Adrenal gland (tissue), 9 donors: ENCODE measurements at regions not wholly inside any gene's neighbourhood (a gene's known extent, or its start where the extent isn't known, plus 50 kb on each side); places are given as distances from the start of the nearest gene placed in this dataset.

Experiments used
- DNase-seq, 7 donors: peaks; one replicate each; pipeline ENCODE4 v3.0.0-alpha.2; 2019 to 2020
- H3K27ac ChIP-seq, 5 donors: fragments of 200-600 bp; sonication (generic) in 4 of 5; 1 replicate in 3 of 5; 2 replicates in 2 of 5; pipeline versions ENCODE4 v1.5.1 to v1.8.0; 2016 to 2020; ENCODE audit warnings: mild to moderate bottlenecking in 1 of 5
- H3K27me3 ChIP-seq: fragments of 200-600 bp; 2 replicates; pipeline ENCODE4 v1.8.0; 2021
- H3K36me3 ChIP-seq, 2 donors: fragments of 200-600 bp; replicated peaks in 1 of 2; 1 replicate in 1 of 2; 2 replicates in 1 of 2; pipeline versions ENCODE4 v1.5.1 to v1.8.0; 2018 to 2022
- H3K4me1 ChIP-seq, 2 donors: fragments of 200-600 bp; replicated peaks in 1 of 2; 1 replicate in 1 of 2; 2 replicates in 1 of 2; pipeline versions ENCODE4 v1.5.1 to v1.8.0; 2018 to 2021
- H3K4me3 ChIP-seq, 4 donors: fragments of 200-600 bp; sonication (generic) in 3 of 4; one replicate each; pipeline ENCODE4 v1.5.1; 2016 to 2018
- H3K9me3 ChIP-seq, 3 donors: fragments of 200-600 bp; sonication (generic) in 1 of 3; replicated peaks in 1 of 3; 1 replicate in 2 of 3; 2 replicates in 1 of 3; pipeline versions ENCODE4 v1.5.1 to v1.8.0; 2016 to 2021
- POLR2A ChIP-seq, 2 donors: fragments of 450-650 bp; IDR thresholded peaks; one replicate each; pipeline ENCODE4 v1.6.1; 2017; ENCODE audit warnings: antibody characterized with exemption in 2 of 2, mild to moderate bottlenecking in 2 of 2, moderate library complexity in 1 of 2
- WGBS, 4 donors: extraction: QIAGEN DNeasy Blood & Tissue Kit in 2 of 4; methylation state at CpG; one replicate each; pipeline versions ENCODE4 v1.1.5 to v1.1.7; 2013 to 2017; 5-methylcytosine and 5-hydroxymethylcytosine counted together
- intact Hi-C, 2 donors: fragments of 100-400 bp; cut with DNase I; formaldehyde crosslinking; loops; one replicate each; pipeline versions ENCODE4 v1.14.1 to v1.15.0; 2022 to 2023
- TF ChIP-seq, protein P1 (sequence below), 6 experiments: fragments of 450-650 bp in 4 of 6; fragments of 200-600 bp in 2 of 6; sonication (generic) in 1 of 6; IDR thresholded peaks; 1 replicate in 5 of 6; 2 replicates in 1 of 6; pipeline versions ENCODE4 v1.5.1 to v1.8.0; 2016 to 2021; ENCODE audit warnings: antibody characterized with exemption in 6 of 6, mild to moderate bottlenecking in 2 of 6, moderate library complexity in 1 of 6
- donor health status: healthy with polysubstance abuse.
- donor health status: Bipolar disorder and iron deficiency.
- donor health status: DM: yes; HTN: yes; CAD: no.
- donor health status: DM: no; HTN: no; CAD: no.
- donor health status: DM: no; HTN: no; CAD: no.

DNA sequence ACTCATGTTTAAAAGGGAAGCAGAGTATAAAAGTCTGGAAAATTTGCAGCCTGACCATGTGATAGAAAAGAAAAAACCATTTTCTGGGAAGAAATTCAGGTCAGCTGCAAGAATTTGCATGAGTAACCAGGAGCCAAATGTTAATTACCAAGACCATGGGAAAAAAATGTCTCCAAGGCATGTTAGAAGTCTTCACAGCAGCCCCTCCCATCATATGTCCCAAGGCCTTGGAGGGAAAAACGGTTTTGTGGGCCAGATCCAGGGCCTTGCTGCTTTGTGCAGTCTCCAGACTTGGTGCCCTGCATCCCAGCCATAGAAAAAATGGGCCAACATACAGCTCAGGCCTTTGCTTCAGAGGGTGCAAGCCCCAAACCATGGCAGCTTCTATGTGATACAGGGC is 1019.6 kb upstream of the SORCS1 start:
- no peak for TF ChIP-seq POLR2A (IDR thresholded peaks at IDR 0.05)
- TF ChIP-seq, protein P1, sequence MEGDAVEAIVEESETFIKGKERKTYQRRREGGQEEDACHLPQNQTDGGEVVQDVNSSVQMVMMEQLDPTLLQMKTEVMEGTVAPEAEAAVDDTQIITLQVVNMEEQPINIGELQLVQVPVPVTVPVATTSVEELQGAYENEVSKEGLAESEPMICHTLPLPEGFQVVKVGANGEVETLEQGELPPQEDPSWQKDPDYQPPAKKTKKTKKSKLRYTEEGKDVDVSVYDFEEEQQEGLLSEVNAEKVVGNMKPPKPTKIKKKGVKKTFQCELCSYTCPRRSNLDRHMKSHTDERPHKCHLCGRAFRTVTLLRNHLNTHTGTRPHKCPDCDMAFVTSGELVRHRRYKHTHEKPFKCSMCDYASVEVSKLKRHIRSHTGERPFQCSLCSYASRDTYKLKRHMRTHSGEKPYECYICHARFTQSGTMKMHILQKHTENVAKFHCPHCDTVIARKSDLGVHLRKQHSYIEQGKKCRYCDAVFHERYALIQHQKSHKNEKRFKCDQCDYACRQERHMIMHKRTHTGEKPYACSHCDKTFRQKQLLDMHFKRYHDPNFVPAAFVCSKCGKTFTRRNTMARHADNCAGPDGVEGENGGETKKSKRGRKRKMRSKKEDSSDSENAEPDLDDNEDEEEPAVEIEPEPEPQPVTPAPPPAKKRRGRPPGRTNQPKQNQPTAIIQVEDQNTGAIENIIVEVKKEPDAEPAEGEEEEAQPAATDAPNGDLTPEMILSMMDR (IDR thresholded peaks at IDR 0.05) = no peak
- Histone ChIP-seq H3K4me1 (no peaks in the 10 kb centered on the region), H3K36me3 (no peaks in the 10 kb centered on the region), H3K27me3 (no peaks in the 10 kb centered on the region), H3K27ac (no peak overlapping the region), H3K4me3 (no peak overlapping the region), H3K9me3 (no peaks in the 10 kb centered on the region)
- DNase-seq = no peak
- WGBS, 4 donors = 8 to 38% (median 18%) methylated on average over 1 of the region's 1 CpG
- intact Hi-C loops = no loop called here

DNA sequence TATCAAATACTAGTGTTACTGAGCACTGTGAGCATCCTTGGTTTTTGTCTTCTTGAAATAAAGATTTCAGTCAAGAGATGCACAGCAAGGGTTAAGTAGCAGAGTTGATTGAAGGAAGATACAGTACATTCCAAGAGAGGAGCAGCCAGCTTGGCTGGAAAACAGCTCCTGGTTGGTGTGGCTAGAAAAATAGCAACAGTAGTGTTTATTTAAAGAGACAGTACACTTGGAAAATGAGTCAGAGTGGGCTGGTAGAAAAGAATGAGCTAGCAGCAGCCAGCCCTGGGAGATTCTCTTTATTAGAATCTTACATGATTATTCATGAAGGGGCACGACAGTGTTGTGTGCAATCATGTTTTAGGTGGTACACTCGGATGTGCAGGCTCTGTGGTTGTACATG is 1016.4 kb upstream of the SORCS1 start:
- no peak overlapping the region for H3K4me3 ChIP-seq
- no peak overlapping the region for H3K27ac ChIP-seq
- 51 to 68% (median 61%) methylated on average over 2 of the region's 2 CpGs for WGBS, 4 donors
- TF ChIP-seq POLR2A (IDR thresholded peaks at IDR 0.05) = no peak
- TF ChIP-seq, protein P1 (IDR thresholded peaks at IDR 0.05) = no peak
- H3K4me1 ChIP-seq = no peaks in the 10 kb centered on the region
- intact Hi-C loops = no loop called here
- no peaks in the 10 kb centered on the region for H3K27me3 ChIP-seq
- no peaks in the 10 kb centered on the region for H3K36me3 ChIP-seq
- H3K9me3 ChIP-seq = no peaks in the 10 kb centered on the region
- DNase-seq = no peak

DNA sequence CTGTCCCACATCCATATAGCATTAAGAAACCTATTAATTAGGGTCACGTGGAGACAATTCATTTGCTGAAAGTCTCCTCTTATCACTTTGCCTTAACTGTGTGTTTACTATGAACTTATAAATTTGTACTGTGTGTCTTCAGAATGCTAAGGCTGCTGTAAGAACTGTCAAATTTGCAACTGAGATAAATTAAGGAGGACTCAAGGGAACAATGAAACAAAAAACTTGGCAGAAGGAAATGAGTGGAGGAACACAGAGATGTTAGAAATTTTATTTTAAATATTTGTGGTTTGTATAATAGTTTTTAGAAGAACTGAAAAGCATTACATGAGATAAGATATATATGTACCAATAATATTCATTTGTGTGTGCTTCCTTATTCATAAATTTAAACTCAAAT is 1005.3 kb upstream of the SORCS1 start:
- Histone ChIP-seq H3K4me3 (no peak overlapping the region), H3K27me3 (no peaks in the 10 kb centered on the region), H3K27ac (no peak overlapping the region), H3K9me3 (no peaks in the 10 kb centered on the region), H3K36me3 (no peaks in the 10 kb centered on the region), H3K4me1 (no peaks in the 10 kb centered on the region)
- DNase-seq = no peak
- intact Hi-C loops = no loop called here
- TF ChIP-seq, protein P1 (IDR thresholded peaks at IDR 0.05) = no peak
- TF ChIP-seq POLR2A (IDR thresholded peaks at IDR 0.05) = no peak
- WGBS, 4 donors = 38 to 58% (median 50%) methylated on average over 1 of the region's 1 CpG

DNA sequence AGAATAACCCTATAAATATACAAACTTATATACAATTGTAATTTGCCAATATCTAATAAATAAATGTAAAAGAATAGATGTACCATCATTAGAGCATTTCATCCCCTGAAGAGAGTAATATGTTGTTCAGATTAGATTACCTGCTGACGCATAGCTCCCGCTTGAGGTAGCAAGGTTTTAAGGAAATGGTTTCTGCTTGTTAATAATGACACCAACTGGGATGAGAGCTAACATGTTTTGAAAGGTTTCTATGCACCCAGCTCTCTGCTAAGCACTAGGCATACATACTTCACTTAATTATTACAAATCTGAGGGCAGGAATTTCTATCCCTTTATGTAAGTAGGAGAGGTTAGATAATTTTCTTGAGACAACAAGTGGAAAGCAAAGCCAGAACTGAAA is 1003.3 kb upstream of the SORCS1 start:
- Histone ChIP-seq H3K36me3 (no peaks in the 10 kb centered on the region), H3K9me3 (no peaks in the 10 kb centered on the region), H3K27ac (no peak overlapping the region), H3K27me3 (no peaks in the 10 kb centered on the region), H3K4me3 (no peak overlapping the region), H3K4me1 (no peaks in the 10 kb centered on the region)
- intact Hi-C loops = no loop called here
- no peak for TF ChIP-seq POLR2A (IDR thresholded peaks at IDR 0.05)
- WGBS, 4 donors = 87 to 96% (median 94%) methylated on average over 2 of the region's 2 CpGs
- DNase-seq = no peak

DNA sequence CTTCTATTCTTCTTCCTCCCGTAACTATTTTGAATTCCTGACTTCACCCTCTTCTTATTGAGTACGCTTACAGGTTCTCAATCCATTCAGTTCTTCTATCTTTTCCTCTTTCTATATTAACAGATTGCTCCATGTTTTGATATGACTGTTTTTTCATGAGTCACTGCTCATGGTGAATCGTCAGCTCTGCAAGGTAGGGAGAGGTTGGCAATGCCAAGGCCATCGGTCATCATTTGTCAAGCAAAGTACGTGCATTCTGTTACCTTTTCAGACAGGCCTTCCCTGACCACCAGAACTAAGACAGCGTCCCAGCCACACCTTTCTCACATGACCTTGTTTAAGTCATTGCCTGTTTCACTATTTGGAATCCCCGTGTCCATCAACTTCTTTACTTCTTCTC is 1001.9 kb upstream of the SORCS1 start:
- H3K4me1 ChIP-seq = no peaks in the 10 kb centered on the region
- no peaks in the 10 kb centered on the region for H3K9me3 ChIP-seq
- no peak for DNase-seq
- H3K4me3 ChIP-seq = no peak overlapping the region
- H3K27me3 ChIP-seq = no peaks in the 10 kb centered on the region
- 65 to 75% (median 69%) methylated on average over 7 of the region's 7 CpGs for WGBS, 4 donors
- TF ChIP-seq, protein P1 (IDR thresholded peaks at IDR 0.05) = no peak
- TF ChIP-seq POLR2A (IDR thresholded peaks at IDR 0.05) = no peak
- H3K27ac ChIP-seq = no peak overlapping the region
- H3K36me3 ChIP-seq = no peaks in the 10 kb centered on the region
- intact Hi-C loops = no loop called here
